Muscle layer of duodenum (tissue), 2 donors: ENCODE measurements at regions not wholly inside any gene's neighbourhood (a gene's known extent, or its start where the extent isn't known, plus 50 kb on each side); places are given as distances from the start of the nearest gene placed in this dataset.
"Not testable (repeated sequence)": the region's sequence is repeated elsewhere in the genome, so short reads cannot be mapped to it uniquely, and the experiment has no call there.

Experiments
- H3K27ac ChIP-seq: one replicate; pipeline ENCODE4 v1.7.0; 2013; ENCODE audit warnings: mild to moderate bottlenecking, low read length
- H3K27me3 ChIP-seq: one replicate; pipeline ENCODE4 v1.7.0; 2013; ENCODE audit warnings: low read depth, mild to moderate bottlenecking, control low read depth, low read length
- H3K36me3 ChIP-seq, 2 donors: one replicate each; pipeline ENCODE4 v1.7.0; 2013; ENCODE audit warnings: low read length in 2 of 2, control low read depth in 1 of 2, mild to moderate bottlenecking in 1 of 2; ENCODE audit not compliant: insufficient read depth in 2 of 2, control insufficient read depth in 1 of 2
- H3K4me1 ChIP-seq, 2 donors: one replicate each; pipeline ENCODE4 v1.7.0; 2013; ENCODE audit warnings: low read length in 2 of 2, mild to moderate bottlenecking in 2 of 2, control low read depth in 1 of 2, moderate library complexity in 1 of 2; ENCODE audit not compliant: insufficient read depth in 2 of 2, control insufficient read depth in 1 of 2
- H3K4me3 ChIP-seq, 2 donors: one replicate each; pipeline ENCODE4 v1.7.0; 2013; ENCODE audit warnings: low read length in 2 of 2, low read depth in 1 of 2, mild to moderate bottlenecking in 1 of 2
- H3K9me3 ChIP-seq, 2 donors: one replicate each; pipeline ENCODE4 v1.7.0; 2013; ENCODE audit warnings: low read length in 2 of 2, control low read depth in 1 of 2, mild to moderate bottlenecking in 1 of 2; ENCODE audit not compliant: control insufficient read depth in 1 of 2
- donor health status: healthy.

GRCh38 chr7:13117592-13117991 lies 430.2 kb downstream of the ARL4A start:
- Histone ChIP-seq H3K36me3 (no peaks in the 10 kb centered on the region), H3K27ac (no peak overlapping the region), H3K9me3 (no peaks in the 10 kb centered on the region), H3K27me3 (no peaks in the 10 kb centered on the region), H3K4me3 (no peak overlapping the region), H3K4me1 (no peaks in the 10 kb centered on the region)

- H3K9me3 ChIP-seq: peaks cover 0 to 10% of the 10 kb centered on the region in 2 donors
- H3K4me3 ChIP-seq: not testable (repeated sequence)
Measured at GRCh38 chr7:13124629-13125028, 437.2 kb downstream of the ARL4A start.

GRCh38 chr7:13126347-13126746 lies 438.9 kb downstream of the ARL4A start:
- Histone ChIP-seq H3K9me3 (peaks cover 0 to 10% of the 10 kb centered on the region in 2 donors), H3K27me3 (no peaks in the 10 kb centered on the region), H3K27ac (no peak overlapping the region), H3K4me1 (no peaks in the 10 kb centered on the region), H3K4me3 (no peak overlapping the region), H3K36me3 (no peaks in the 10 kb centered on the region)

More at GRCh38 chr7:13124629-13125028, 437.2 kb downstream of the ARL4A start:
- not testable (repeated sequence) for H3K4me1 ChIP-seq, H3K36me3 ChIP-seq, H3K27ac ChIP-seq, H3K27me3 ChIP-seq

- H3K4me1 ChIP-seq: no peaks in the 10 kb centered on the region
- H3K4me3 ChIP-seq: no peak overlapping the region
- H3K27ac ChIP-seq: no peak overlapping the region
Measured at GRCh38 chr7:13130321-13130720, 442.9 kb downstream of the ARL4A start.

GRCh38 chr7:13130906-13131305 lies 443.5 kb downstream of the ARL4A start:
- not testable (repeated sequence) for H3K4me3 ChIP-seq, H3K4me1 ChIP-seq, H3K27ac ChIP-seq, H3K27me3 ChIP-seq, H3K9me3 ChIP-seq, H3K36me3 ChIP-seq

More at GRCh38 chr7:13130321-13130720, 442.9 kb downstream of the ARL4A start:
- H3K27me3 ChIP-seq: no peaks in the 10 kb centered on the region
- H3K9me3 ChIP-seq: peaks cover 0 to under 1% of the 10 kb centered on the region in 2 donors
- no peaks in the 10 kb centered on the region for H3K36me3 ChIP-seq

- no peaks in the 10 kb centered on the region for H3K4me1 ChIP-seq
- H3K9me3 ChIP-seq: no peaks in the 10 kb centered on the region
- H3K4me3 ChIP-seq: no peak overlapping the region
- no peaks in the 10 kb centered on the region for H3K36me3 ChIP-seq
- no peaks in the 10 kb centered on the region for H3K27me3 ChIP-seq
- H3K27ac ChIP-seq: no peak overlapping the region
Measured at GRCh38 chr7:13132314-13132713, 444.9 kb downstream of the ARL4A start.

- not testable (repeated sequence) for H3K4me3 ChIP-seq, H3K27ac ChIP-seq, H3K4me1 ChIP-seq, H3K27me3 ChIP-seq, H3K36me3 ChIP-seq, H3K9me3 ChIP-seq
Measured at GRCh38 chr7:13136345-13136744, 448.9 kb downstream of the ARL4A start.

GRCh38 chr7:13139436-13139835 lies 452.0 kb downstream of the ARL4A start:
- Histone ChIP-seq H3K4me3 (no peak overlapping the region), H3K4me1 (no peaks in the 10 kb centered on the region), H3K27ac (no peak overlapping the region), H3K27me3 (no peaks in the 10 kb centered on the region), H3K36me3 (no peaks in the 10 kb centered on the region), H3K9me3 (no peaks in the 10 kb centered on the region)

- no peaks in the 10 kb centered on the region for H3K9me3 ChIP-seq
- H3K4me1 ChIP-seq: no peaks in the 10 kb centered on the region
- no peaks in the 10 kb centered on the region for H3K36me3 ChIP-seq
- H3K4me3 ChIP-seq: no peak overlapping the region
- H3K27me3 ChIP-seq: no peaks in the 10 kb centered on the region
- H3K27ac ChIP-seq: no peak overlapping the region
Measured at GRCh38 chr7:13144673-13145072, 457.2 kb downstream of the ARL4A start.

- no peaks in the 10 kb centered on the region for H3K36me3 ChIP-seq
- no peak overlapping the region for H3K4me3 ChIP-seq
- no peaks in the 10 kb centered on the region for H3K4me1 ChIP-seq
Measured at GRCh38 chr7:13148548-13148947, 461.1 kb downstream of the ARL4A start.

GRCh38 chr7:13151978-13152377 lies 464.5 kb downstream of the ARL4A start:
- H3K4me3 ChIP-seq: no peak overlapping the region
- no peaks in the 10 kb centered on the region for H3K4me1 ChIP-seq
- H3K36me3 ChIP-seq: no peaks in the 10 kb centered on the region
- no peaks in the 10 kb centered on the region for H3K27me3 ChIP-seq
- no peak overlapping the region for H3K27ac ChIP-seq
- no peaks in the 10 kb centered on the region for H3K9me3 ChIP-seq

More at GRCh38 chr7:13148548-13148947, 461.1 kb downstream of the ARL4A start:
- H3K27ac ChIP-seq: no peak overlapping the region
- no peaks in the 10 kb centered on the region for H3K27me3 ChIP-seq
- no peaks in the 10 kb centered on the region for H3K9me3 ChIP-seq

- H3K4me1 ChIP-seq: no peaks in the 10 kb centered on the region
- H3K27ac ChIP-seq: no peak overlapping the region
- H3K36me3 ChIP-seq: no peaks in the 10 kb centered on the region
- no peak overlapping the region for H3K4me3 ChIP-seq
- no peaks in the 10 kb centered on the region for H3K9me3 ChIP-seq
- no peaks in the 10 kb centered on the region for H3K27me3 ChIP-seq
Measured at GRCh38 chr7:13152755-13153154, 465.3 kb downstream of the ARL4A start.
